Nephron progenitor cell (in vitro differentiated cells): ENCODE measurements at regions not wholly inside any gene's neighbourhood (a gene's known extent, or its start where the extent isn't known, plus 50 kb on each side); places are given as distances from the start of the nearest gene placed in this dataset.

Experiments used
- DNase-seq: peaks from one replicate; pipeline ENCODE4 v3.0.0; 2021
- H3K27ac Mint-ChIP-seq: 2 replicates; pipeline ENCODE4 v1.8.0; 2021; ENCODE audit warnings: mild to moderate bottlenecking, moderate library complexity, mixed read lengths
- H3K27me3 Mint-ChIP-seq: 2 replicates; pipeline ENCODE4 v1.8.0; 2021; ENCODE audit warnings: mild to moderate bottlenecking, low read depth, mixed read lengths; ENCODE audit not compliant: poor library complexity
- H3K36me3 Mint-ChIP-seq: 2 replicates; pipeline ENCODE4 v1.8.0; 2021; ENCODE audit warnings: low read depth, mixed read lengths
- H3K4me1 Mint-ChIP-seq: 2 replicates; pipeline ENCODE4 v1.8.0; 2021; ENCODE audit warnings: mixed read lengths
- H3K4me3 Mint-ChIP-seq: 2 replicates; pipeline ENCODE4 v1.8.0; 2021; ENCODE audit warnings: mild to moderate bottlenecking, moderate library complexity, mixed read lengths
- H3K9me3 Mint-ChIP-seq: 2 replicates; pipeline ENCODE4 v1.8.0; 2021; ENCODE audit warnings: mild to moderate bottlenecking, moderate library complexity, mixed read lengths
- CTCF ChIP-seq: fragments of 200-600 bp; sonication (generic); IDR thresholded peaks from 2 replicates; pipeline ENCODE4 v1.5.0; 2021; ENCODE audit warnings: antibody characterized with exemption

DNA sequence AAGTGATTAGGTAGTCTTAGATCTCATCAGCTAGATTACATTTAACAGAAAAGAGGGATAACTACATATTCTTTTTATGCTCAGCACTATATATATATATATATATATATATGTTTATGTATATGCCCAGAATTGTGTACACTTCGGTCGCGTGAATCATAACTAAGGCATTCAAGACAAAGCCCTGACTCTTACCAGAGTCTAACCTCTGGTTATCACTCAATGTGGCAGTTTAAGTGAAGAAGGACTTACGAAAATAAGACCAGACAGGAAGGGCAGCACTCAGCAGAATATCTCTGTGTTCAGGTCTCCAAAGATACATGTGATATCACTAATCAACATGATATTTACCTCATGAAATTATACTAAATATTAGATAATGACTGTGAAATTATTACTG, 1326.7 kb downstream of the MRPL39 start:
- DNase-seq = no peak
- no peak for TF ChIP-seq CTCF
- Mint-ChIP-seq H3K9me3 (peaks cover 29% of the 10 kb centered on the region), H3K27ac (no peak overlapping the region), H3K27me3 (no peaks in the 10 kb centered on the region), H3K4me1 (no peaks in the 10 kb centered on the region), H3K36me3 (no peaks in the 10 kb centered on the region), H3K4me3 (no peak overlapping the region)

GRCh38 chr21:24278711-24279110, 1328.6 kb downstream of the MRPL39 start:
- DNase-seq = no peak
- TF ChIP-seq CTCF = no peak
- peaks cover 23% of the 10 kb centered on the region for H3K9me3 Mint-ChIP-seq
- H3K27ac Mint-ChIP-seq = no peak overlapping the region
- no peaks in the 10 kb centered on the region for H3K4me1 Mint-ChIP-seq
- no peaks in the 10 kb centered on the region for H3K27me3 Mint-ChIP-seq
- no peaks in the 10 kb centered on the region for H3K36me3 Mint-ChIP-seq
- no peak overlapping the region for H3K4me3 Mint-ChIP-seq

DNA sequence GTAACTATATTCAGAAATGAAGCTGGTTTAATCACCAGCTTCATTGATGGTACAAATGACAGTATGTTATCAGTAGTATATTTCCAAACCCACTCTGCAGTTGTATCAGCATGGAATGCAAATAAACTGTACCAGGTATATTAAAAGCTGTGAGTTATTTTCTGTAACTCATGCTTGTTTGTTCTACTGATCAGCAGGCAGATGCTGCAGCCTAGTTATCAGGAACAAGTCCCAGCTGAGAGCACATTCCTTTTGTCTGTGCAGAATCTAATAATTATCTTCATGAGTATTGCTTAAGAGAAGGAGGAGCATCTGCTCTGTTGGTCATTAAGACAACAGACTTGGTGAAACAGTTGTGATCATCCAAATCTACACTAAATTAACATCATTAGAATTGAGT, 1331.1 kb downstream of the MRPL39 start:
- H3K4me3 Mint-ChIP-seq = no peak overlapping the region
- DNase-seq = no peak
- no peak for TF ChIP-seq CTCF
- H3K9me3 Mint-ChIP-seq = peaks cover 37% of the 10 kb centered on the region
- H3K27me3 Mint-ChIP-seq = peaks cover 3% of the 10 kb centered on the region
- no peak overlapping the region for H3K27ac Mint-ChIP-seq
- no peaks in the 10 kb centered on the region for H3K4me1 Mint-ChIP-seq
- no peaks in the 10 kb centered on the region for H3K36me3 Mint-ChIP-seq

DNA sequence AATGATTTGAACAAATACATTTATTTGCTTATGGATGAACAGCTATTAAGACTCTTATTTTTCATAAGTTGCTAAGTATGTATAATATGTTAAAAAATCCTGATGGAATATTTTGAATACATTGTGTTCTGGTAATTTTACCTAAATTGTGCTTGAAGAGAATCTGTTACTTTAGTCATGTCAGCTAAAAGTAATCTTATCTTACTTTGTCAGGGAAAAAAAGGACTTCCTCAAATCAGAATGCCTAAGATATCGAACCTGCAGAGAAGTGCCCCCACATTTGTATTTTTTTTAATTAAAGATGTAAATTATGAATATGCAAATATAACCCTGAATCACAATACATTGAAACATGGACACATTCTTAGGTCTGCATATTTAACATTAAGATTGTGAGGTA, 1331.7 kb downstream of the MRPL39 start:
- no peak for TF ChIP-seq CTCF
- no peak overlapping the region for H3K4me3 Mint-ChIP-seq
- no peak for DNase-seq
- no peaks in the 10 kb centered on the region for H3K36me3 Mint-ChIP-seq
- no peaks in the 10 kb centered on the region for H3K4me1 Mint-ChIP-seq
- H3K27ac Mint-ChIP-seq = no peak overlapping the region
- peaks cover 3% of the 10 kb centered on the region for H3K27me3 Mint-ChIP-seq
- peaks cover 43% of the 10 kb centered on the region for H3K9me3 Mint-ChIP-seq

DNA sequence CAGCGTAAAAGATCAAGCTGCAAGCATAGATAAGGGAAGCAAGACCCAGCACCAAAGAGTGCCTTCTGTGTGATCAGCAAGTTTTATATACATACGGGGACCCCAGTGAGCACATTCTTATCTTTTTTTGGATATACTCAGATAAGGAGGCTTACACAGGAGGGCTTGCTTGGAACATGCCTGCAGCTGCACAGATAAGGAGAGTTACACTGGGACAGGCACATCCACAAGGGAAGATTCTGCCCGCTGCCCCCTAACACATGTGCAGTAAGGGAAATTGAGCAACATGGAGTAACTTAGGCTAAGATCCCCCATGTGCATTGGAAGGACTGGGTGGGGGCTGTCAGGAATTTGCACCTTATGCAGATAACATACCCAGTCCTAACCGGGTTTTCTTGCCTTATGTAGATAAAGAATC, 1334.8 kb downstream of the MRPL39 start:
- peaks cover 3% of the 10 kb centered on the region for H3K27me3 Mint-ChIP-seq
- no peaks in the 10 kb centered on the region for H3K4me1 Mint-ChIP-seq
- H3K27ac Mint-ChIP-seq = no peak overlapping the region
- TF ChIP-seq CTCF = no peak
- H3K36me3 Mint-ChIP-seq = no peaks in the 10 kb centered on the region
- no peak overlapping the region for H3K4me3 Mint-ChIP-seq
- DNase-seq = no peak
- H3K9me3 Mint-ChIP-seq = peaks cover 31% of the 10 kb centered on the region

DNA sequence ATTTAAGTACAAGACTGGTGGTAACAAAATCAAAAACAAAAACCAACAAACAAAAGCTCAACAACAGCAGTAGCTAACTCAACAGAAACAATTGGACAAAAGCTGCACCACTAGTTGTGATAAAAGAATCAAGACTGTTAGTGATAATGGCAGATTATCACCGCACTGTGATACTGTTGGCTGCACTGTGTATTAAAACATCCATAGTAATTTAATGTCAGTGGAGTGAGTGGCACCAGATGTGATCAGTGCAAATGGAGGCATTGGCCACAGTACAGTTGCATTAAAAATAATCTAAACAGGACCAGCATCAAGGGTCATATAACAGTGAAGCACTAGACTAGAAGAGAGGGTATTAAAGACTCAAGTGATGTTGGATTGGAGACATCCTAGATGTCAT, 1341.3 kb downstream of the MRPL39 start:
- no peaks in the 10 kb centered on the region for H3K4me1 Mint-ChIP-seq
- no peak for TF ChIP-seq CTCF
- no peak for DNase-seq
- no peak overlapping the region for H3K27ac Mint-ChIP-seq
- H3K27me3 Mint-ChIP-seq = no peaks in the 10 kb centered on the region
- H3K9me3 Mint-ChIP-seq = peaks cover 23% of the 10 kb centered on the region
- no peak overlapping the region for H3K4me3 Mint-ChIP-seq
- H3K36me3 Mint-ChIP-seq = no peaks in the 10 kb centered on the region
